DOHH2 (cell line): ENCODE measurements at regions not wholly inside any gene's neighbourhood (a gene's known extent, or its start where the extent isn't known, plus 50 kb on each side); places are given as distances from the start of the nearest gene placed in this dataset.
"Not testable (repeated sequence)": the region's sequence is repeated elsewhere in the genome, so short reads cannot be mapped to it uniquely, and the experiment has no call there.

Experiments
- CTCF ChIP-seq: fragments of 200-600 bp; sonication (generic); IDR thresholded peaks from one replicate; pipeline ENCODE4 v1.5.1; 2014; ENCODE audit warnings: antibody characterized with exemption, mild to moderate bottlenecking, low read depth, low read length; ENCODE audit not compliant: poor library complexity, severe bottlenecking
- EZH2phosphoT487 ChIP-seq: fragments of 200-600 bp; sonication (generic); IDR thresholded peaks from 2 replicates; pipeline ENCODE4 v1.6.1; 2017; ENCODE audit warnings: borderline replicate concordance, mild to moderate bottlenecking, antibody characterized with exemption, low read length, moderate library complexity, mixed read lengths

- not testable (repeated sequence) for TF ChIP-seq CTCF, EZH2phosphoT487
These were observed 148.3 kb downstream of the C12orf75 start for GRCh38 chr12:105478788-105479187.
